Psoas muscle (tissue), 7 donors: ENCODE measurements at regions not wholly inside any gene's neighbourhood (a gene's known extent, or its start where the extent isn't known, plus 50 kb on each side); places are given as distances from the start of the nearest gene placed in this dataset.

Experiments
- ATAC-seq, 4 donors: fragments of 200-7000 bp; cut with Tn5 transposase; one replicate each; pipeline ENCODE4 v1.9.1; 2020; ENCODE audit warnings: moderate library complexity in 3 of 4, mild to moderate bottlenecking in 2 of 4
- DNase-seq, 2 donors: peaks; one replicate each; pipeline ENCODE4 v3.0.0-alpha.2; 2020
- H3K27ac ChIP-seq: fragments of 200-600 bp; one replicate; pipeline ENCODE4 v1.8.0; 2022
- H3K27me3 ChIP-seq, 3 donors: fragments of 200-600 bp in 1 of 3; one replicate each; pipeline versions ENCODE4 v1.6.1 to v1.8.0; 2013 to 2022; ENCODE audit warnings: low read length in 2 of 3, mild to moderate bottlenecking in 2 of 3, moderate library complexity in 1 of 3; ENCODE audit not compliant: insufficient read depth in 3 of 3
- H3K36me3 ChIP-seq, 2 donors: fragments of 200-600 bp in 1 of 2; one replicate each; pipeline versions ENCODE4 v1.6.1 to v1.8.0; 2013 to 2022; ENCODE audit warnings: low read depth in 1 of 2, mild to moderate bottlenecking in 1 of 2, moderate library complexity in 1 of 2; ENCODE audit not compliant: insufficient read depth in 1 of 2
- H3K4me1 ChIP-seq: fragments of 200-600 bp; one replicate; pipeline ENCODE4 v1.8.0; 2022
- H3K4me3 ChIP-seq: fragments of 200-600 bp; one replicate; pipeline ENCODE4 v1.8.0; 2022; ENCODE audit warnings: mild to moderate bottlenecking
- H3K9me3 ChIP-seq: fragments of 200-600 bp; one replicate; pipeline ENCODE4 v1.8.0; 2022
- CTCF ChIP-seq: fragments of 200-600 bp; IDR thresholded peaks from one replicate; pipeline ENCODE4 v1.8.0; 2022; ENCODE audit warnings: antibody characterized with exemption
- WGBS, 3 donors: extraction: QIAGEN DNeasy Blood & Tissue Kit; methylation state at CpG; one replicate each; pipeline versions ENCODE4 v1.1.6 to v1.1.7; 2013; 5-methylcytosine and 5-hydroxymethylcytosine counted together
- intact Hi-C, 2 donors: fragments of 100-400 bp; cut with DNase I; formaldehyde crosslinking; loops; one replicate each; pipeline versions ENCODE4 v1.11.0 to v1.14.2; 2022
- donor health status: healthy with polysubstance abuse.
- donor health status: DM: no; HTN: no; CAD: no; lungs with moderate emphysema.
- donor health status: Bipolar disorder and iron deficiency.
- donor health status: healthy.
- donor health status: DM: yes; HTN: yes; CAD: no.
- donor health status: DM: no; HTN: no; CAD: no.
- donor health status: DM: yes; HTN: yes; CAD: no.

GRCh38 chr4:116752027-116752426, 333.3 kb downstream of the TRAM1L1 start:
- DNase-seq (no peak), ATAC-seq (no peak)
- no peak for TF ChIP-seq CTCF
- H3K27me3 ChIP-seq = no peaks in the 10 kb centered on the region
- 32 to 50% (median 32%) methylated on average over 2 of the region's 2 CpGs for WGBS, 3 donors
- no peaks in the 10 kb centered on the region for H3K36me3 ChIP-seq
- H3K4me1 ChIP-seq = no peaks in the 10 kb centered on the region
- H3K27ac ChIP-seq = no peak overlapping the region
- H3K4me3 ChIP-seq = no peak overlapping the region
- intact Hi-C loops = no loop called here
- H3K9me3 ChIP-seq = no peaks in the 10 kb centered on the region

GRCh38 chr4:116736756-116737155, 348.6 kb downstream of the TRAM1L1 start:
- H3K4me1 ChIP-seq = no peaks in the 10 kb centered on the region
- H3K4me3 ChIP-seq = no peak overlapping the region
- no peak overlapping the region for H3K27ac ChIP-seq
- H3K9me3 ChIP-seq = no peaks in the 10 kb centered on the region
- H3K36me3 ChIP-seq = no peaks in the 10 kb centered on the region
- ATAC-seq (no peak), DNase-seq (no peak)
- intact Hi-C loops = no loop called here
- TF ChIP-seq CTCF = no peak
- WGBS, 3 donors = 93 to 100% (median 99%) methylated on average over 1 of the region's 1 CpG
- no peaks in the 10 kb centered on the region for H3K27me3 ChIP-seq

- Histone ChIP-seq H3K4me3 (no peak overlapping the region), H3K27me3 (no peaks in the 10 kb centered on the region), H3K27ac (no peak overlapping the region), H3K4me1 (no peaks in the 10 kb centered on the region), H3K36me3 (no peaks in the 10 kb centered on the region), H3K9me3 (no peaks in the 10 kb centered on the region)
- WGBS, 3 donors = 73 to 86% (median 77%) methylated on average over 2 of the region's 2 CpGs
- TF ChIP-seq CTCF = no peak
- DNase-seq (no peak), ATAC-seq (no peak)
- intact Hi-C loops = no loop called here
Measured at GRCh38 chr4:116734178-116734577, 351.2 kb downstream of the TRAM1L1 start.

- no peaks in the 10 kb centered on the region for H3K4me1 ChIP-seq
- no peaks in the 10 kb centered on the region for H3K9me3 ChIP-seq
- 81 to 87% (median 85%) methylated on average over 4 of the region's 4 CpGs for WGBS, 3 donors
- no peaks in the 10 kb centered on the region for H3K27me3 ChIP-seq
- intact Hi-C loops = no loop called here
- no peak for DNase-seq
- no peak overlapping the region for H3K27ac ChIP-seq
- H3K4me3 ChIP-seq = no peak overlapping the region
- no peak for TF ChIP-seq CTCF
- H3K36me3 ChIP-seq = no peaks in the 10 kb centered on the region
- no peak for ATAC-seq
Measured at GRCh38 chr4:116733370-116733769, 352.0 kb downstream of the TRAM1L1 start.

GRCh38 chr4:116726523-116726922, 358.9 kb downstream of the TRAM1L1 start:
- no peaks in the 10 kb centered on the region for H3K4me1 ChIP-seq
- no peaks in the 10 kb centered on the region for H3K36me3 ChIP-seq
- intact Hi-C loops = no loop called here
- no peak for ATAC-seq
- DNase-seq = no peak
- H3K4me3 ChIP-seq = no peak overlapping the region
- H3K27me3 ChIP-seq = no peaks in the 10 kb centered on the region
- no peak for TF ChIP-seq CTCF
- no peak overlapping the region for H3K27ac ChIP-seq
- H3K9me3 ChIP-seq = no peaks in the 10 kb centered on the region
